Stomach (tissue), 8 donors: ENCODE measurements at regions not wholly inside any gene's neighbourhood (a gene's known extent, or its start where the extent isn't known, plus 50 kb on each side); places are given as distances from the start of the nearest gene placed in this dataset.

ENCODE experiments used
- DNase-seq, 2 donors: peaks; one replicate each; pipeline versions ENCODE4 v3.0.0 to v3.0.0-alpha.2; 2013 to 2019
- H3K27ac ChIP-seq, 5 donors: fragments of 200-600 bp in 4 of 5; sonication (generic) in 4 of 5; one replicate each; pipeline ENCODE4 v1.5.1; 2013 to 2019; ENCODE audit warnings: mild to moderate bottlenecking in 1 of 5, moderate library complexity in 1 of 5
- H3K27me3 ChIP-seq, 3 donors: fragments of 200-600 bp; sonication (generic); one replicate each; pipeline ENCODE4 v1.5.1; 2017 to 2019; ENCODE audit warnings: mixed run types in 1 of 3
- H3K36me3 ChIP-seq, 4 donors: fragments of 200-600 bp; sonication (generic); 1 replicate in 3 of 4; 2 replicates in 1 of 4; pipeline ENCODE4 v1.5.1; 2016 to 2019
- H3K4me1 ChIP-seq, 4 donors: fragments of 200-600 bp; sonication (generic); one replicate each; pipeline ENCODE4 v1.5.1; 2016 to 2019
- H3K4me3 ChIP-seq, 4 donors: fragments of 200-600 bp; sonication (generic) in 3 of 4; one replicate each; pipeline ENCODE4 v1.5.1; 2016 to 2019; ENCODE audit warnings: mild to moderate bottlenecking in 1 of 4
- H3K9me3 ChIP-seq, 4 donors: fragments of 200-600 bp; sonication (generic); one replicate each; pipeline ENCODE4 v1.5.1; 2016 to 2019
- EP300 ChIP-seq: sonication (generic); formaldehyde crosslinking; IDR thresholded peaks from one replicate; pipeline ENCODE4 v1.6.1; 2017; ENCODE audit warnings: antibody characterized with exemption
- POLR2A ChIP-seq, 4 donors: fragments of 450-650 bp; IDR thresholded peaks; one replicate each; pipeline ENCODE4 v1.6.1; 2016; ENCODE audit warnings: antibody characterized with exemption in 4 of 4, control low read depth in 2 of 4, mild to moderate bottlenecking in 1 of 4, moderate library complexity in 1 of 4
- POLR2AphosphoS5 ChIP-seq, 3 donors: sonication (generic); formaldehyde crosslinking; IDR thresholded peaks; one replicate each; pipeline ENCODE4 v1.6.1; 2016; ENCODE audit warnings: antibody characterized with exemption in 3 of 3
- WGBS, 5 donors: extraction: QIAGEN DNeasy Blood & Tissue Kit in 3 of 5; methylation state at CpG; one replicate each; pipeline versions ENCODE4 v1.1.5 to v1.1.7; 2013 to 2018; 5-methylcytosine and 5-hydroxymethylcytosine counted together
- intact Hi-C: fragments of 100-400 bp; cut with DNase I; formaldehyde crosslinking; loops from one replicate; pipeline ENCODE4 v1.15.1; 2023; ENCODE audit warnings: low total_unique reads
- TF ChIP-seq, protein P1 (sequence below), 7 experiments: fragments of 450-650 bp in 4 of 7; fragments of 200-600 bp in 3 of 7; sonication (generic) in 3 of 7; IDR thresholded peaks; one replicate each; pipeline ENCODE4 v1.5.1; 2016 to 2019; ENCODE audit warnings: antibody characterized with exemption in 7 of 7, control low read depth in 2 of 7, mild to moderate bottlenecking in 1 of 7
- donor health status: healthy with polysubstance abuse.
- donor health status: Bipolar disorder and iron deficiency.
- donor health status: healthy.

GRCh38 chrX:10769696-10770619, 149.6 kb upstream of the MID1 start:
- Histone ChIP-seq H3K27me3 (no peaks in the 10 kb centered on the region), H3K4me1 (no peaks in the 10 kb centered on the region), H3K36me3 (no peaks in the 10 kb centered on the region), H3K4me3 (no peak overlapping the region), H3K9me3 (no peaks in the 10 kb centered on the region), H3K27ac (no peak overlapping the region)
- intact Hi-C loops, result no loop called here
- WGBS, 5 donors, result 42 to 55% (median 50%) methylated on average over 9 of the region's 9 CpGs
- peak in 1 of 2 donors; percentile 59 for DNase-seq
- TF ChIP-seq EP300 (no peak), POLR2A (IDR thresholded peaks at IDR 0.05) (no peak)
- TF ChIP-seq, protein P1, sequence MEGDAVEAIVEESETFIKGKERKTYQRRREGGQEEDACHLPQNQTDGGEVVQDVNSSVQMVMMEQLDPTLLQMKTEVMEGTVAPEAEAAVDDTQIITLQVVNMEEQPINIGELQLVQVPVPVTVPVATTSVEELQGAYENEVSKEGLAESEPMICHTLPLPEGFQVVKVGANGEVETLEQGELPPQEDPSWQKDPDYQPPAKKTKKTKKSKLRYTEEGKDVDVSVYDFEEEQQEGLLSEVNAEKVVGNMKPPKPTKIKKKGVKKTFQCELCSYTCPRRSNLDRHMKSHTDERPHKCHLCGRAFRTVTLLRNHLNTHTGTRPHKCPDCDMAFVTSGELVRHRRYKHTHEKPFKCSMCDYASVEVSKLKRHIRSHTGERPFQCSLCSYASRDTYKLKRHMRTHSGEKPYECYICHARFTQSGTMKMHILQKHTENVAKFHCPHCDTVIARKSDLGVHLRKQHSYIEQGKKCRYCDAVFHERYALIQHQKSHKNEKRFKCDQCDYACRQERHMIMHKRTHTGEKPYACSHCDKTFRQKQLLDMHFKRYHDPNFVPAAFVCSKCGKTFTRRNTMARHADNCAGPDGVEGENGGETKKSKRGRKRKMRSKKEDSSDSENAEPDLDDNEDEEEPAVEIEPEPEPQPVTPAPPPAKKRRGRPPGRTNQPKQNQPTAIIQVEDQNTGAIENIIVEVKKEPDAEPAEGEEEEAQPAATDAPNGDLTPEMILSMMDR (IDR thresholded peaks at IDR 0.05), result no peak

- H3K27me3 ChIP-seq, result no peaks in the 10 kb centered on the region
- H3K9me3 ChIP-seq, result no peaks in the 10 kb centered on the region
- 58 to 83% (median 73%) methylated on average over 3 of the region's 3 CpGs for WGBS, 5 donors
- TF ChIP-seq POLR2AphosphoS5 (IDR thresholded peaks at IDR 0.05) (no peak), POLR2A (IDR thresholded peaks at IDR 0.05) (no peak), EP300 (no peak)
- TF ChIP-seq, protein P1 (IDR thresholded peaks at IDR 0.05), result no peak
- intact Hi-C loops, result no loop called here
- DNase-seq, result no peak
- no peak overlapping the region for H3K27ac ChIP-seq
- H3K36me3 ChIP-seq, result no peaks in the 10 kb centered on the region
- H3K4me1 ChIP-seq, result no peaks in the 10 kb centered on the region
- no peak overlapping the region for H3K4me3 ChIP-seq
Observed at GRCh38 chrX:10773318-10773717, 152.9 kb upstream of the MID1 start.

DNA sequence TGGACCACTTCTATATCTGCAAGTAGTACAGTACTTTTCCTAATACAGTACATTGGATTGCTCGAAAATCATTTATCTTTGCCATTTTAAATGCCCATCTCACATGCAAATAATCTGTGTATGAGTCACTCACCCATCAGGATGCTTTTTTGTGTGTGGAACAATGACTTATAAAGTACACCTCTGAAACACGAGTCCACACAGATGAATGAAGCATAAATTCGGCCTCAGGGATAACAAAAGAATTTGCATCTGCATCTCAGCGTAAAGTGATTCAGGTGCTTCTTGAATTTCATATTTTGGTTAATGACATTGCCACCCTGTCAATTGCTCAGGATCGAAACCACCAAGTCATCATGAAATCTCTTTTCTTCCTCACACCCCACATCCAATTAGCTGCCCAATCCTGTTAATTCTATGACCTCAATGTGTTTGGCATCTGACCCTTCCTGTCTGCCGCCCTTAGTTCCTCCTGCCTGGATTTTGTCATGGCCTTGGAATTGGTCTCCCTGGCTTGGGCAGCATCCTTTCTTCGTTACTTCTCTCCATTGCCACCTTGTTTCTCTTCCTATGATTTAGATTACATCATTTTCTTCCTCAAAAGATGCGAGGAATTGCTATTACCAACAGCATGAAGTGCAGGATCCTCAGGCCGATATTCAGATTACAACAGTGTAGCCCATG, 161.6 kb upstream of the MID1 start:
- H3K9me3 ChIP-seq, result no peaks in the 10 kb centered on the region
- TF ChIP-seq EP300, result no peak
- TF ChIP-seq POLR2A (IDR thresholded peaks at IDR 0.05), result no peak
- no peak for TF ChIP-seq POLR2AphosphoS5 (IDR thresholded peaks at IDR 0.05)
- TF ChIP-seq, protein P1 (IDR thresholded peaks at IDR 0.05), result no peak
- H3K36me3 ChIP-seq, result no peaks in the 10 kb centered on the region
- H3K4me1 ChIP-seq, result no peaks in the 10 kb centered on the region
- intact Hi-C loops, result no loop called here
- H3K4me3 ChIP-seq, result no peak overlapping the region
- H3K27ac ChIP-seq, result no peak overlapping the region
- WGBS, 5 donors, result 74 to 90% (median 88%) methylated on average over 9 of the region's 9 CpGs
- no peak for DNase-seq
- no peaks in the 10 kb centered on the region for H3K27me3 ChIP-seq

DNA sequence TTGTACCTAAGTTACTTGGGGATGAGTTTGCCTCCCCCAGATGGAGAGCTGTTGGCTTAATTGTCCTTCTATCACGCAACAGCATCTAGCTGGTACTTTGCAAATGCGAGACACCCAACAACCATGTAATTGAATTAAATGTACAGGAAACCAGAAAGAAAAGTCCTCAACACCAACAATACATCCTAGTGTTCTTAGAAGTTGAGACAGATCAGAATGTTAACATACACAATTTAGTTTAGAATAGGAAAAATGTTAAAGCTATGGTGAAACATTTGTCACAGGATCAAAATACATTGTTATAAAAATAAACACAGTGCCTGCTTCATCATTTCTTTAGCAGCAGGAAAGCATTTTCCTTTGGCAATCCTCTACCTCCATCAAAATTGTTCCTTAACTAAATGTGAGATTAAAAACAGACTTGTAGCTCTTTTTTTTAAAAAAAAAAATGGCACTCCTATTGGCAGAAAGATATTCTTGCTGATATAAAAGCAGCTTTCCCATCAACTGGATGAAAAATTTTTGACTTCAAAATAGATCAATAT, 163.1 kb upstream of the MID1 start:
- Histone ChIP-seq H3K36me3 (no peaks in the 10 kb centered on the region), H3K4me1 (no peaks in the 10 kb centered on the region), H3K4me3 (no peak overlapping the region), H3K27me3 (no peaks in the 10 kb centered on the region), H3K9me3 (no peaks in the 10 kb centered on the region), H3K27ac (no peak overlapping the region)
- intact Hi-C loops, result no loop called here
- no peak for DNase-seq
- TF ChIP-seq EP300, result no peak
- TF ChIP-seq POLR2AphosphoS5 (IDR thresholded peaks at IDR 0.05), result no peak
- TF ChIP-seq, protein P1 (IDR thresholded peaks at IDR 0.05), result no peak
- no peak for TF ChIP-seq POLR2A (IDR thresholded peaks at IDR 0.05)
- 75 to 96% (median 80%) methylated on average over 2 of the region's 2 CpGs for WGBS, 5 donors
